ENCODE measurements at regions not wholly inside any gene's neighbourhood (a gene's known extent, or its start where the extent isn't known, plus 50 kb on each side); places are given as distances from the start of the nearest gene placed in this dataset.

DNA sequence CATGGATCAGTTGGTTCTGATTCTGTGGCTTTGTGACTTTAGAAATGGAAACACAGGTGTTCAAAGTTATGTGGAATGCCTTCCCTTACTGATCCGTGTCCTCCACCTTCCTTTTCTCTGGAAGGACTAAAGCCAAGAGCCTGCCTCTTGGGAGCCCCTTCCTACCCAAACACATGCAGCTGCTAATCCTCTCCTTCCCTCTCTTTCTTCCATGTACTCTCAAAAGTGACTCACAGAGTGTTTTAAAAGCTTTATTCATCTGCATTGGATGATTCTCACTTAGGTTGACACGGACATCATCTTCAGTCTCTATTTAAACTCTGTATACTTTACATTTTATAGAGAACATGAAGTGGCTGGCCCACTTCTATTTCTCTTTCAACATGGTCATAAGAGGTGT is 856.5 kb upstream of the ARPP21 start:
- H3K4me3 ChIP-seq (ENCODE audit: low read depth, low read length), result no peak overlapping the region
- Mint-ChIP-seq H3K4me3 (no peak overlapping the region), H3K27me3 (no peaks in the 10 kb centered on the region), H3K9me3 (peaks cover 0 to 16% (median 1%) of the 10 kb centered on the region in 7 donors), H3K27ac (peak overlapping the region in 1 of 3 donors; percentile 1), H3K36me3 (no peaks in the 10 kb centered on the region), H3K4me1 (no peaks in the 10 kb centered on the region)
- ATAC-seq (ENCODE audit: low read depth in 2 of 2) (no peak), DNase-seq (no peak)
- no peak overlapping the region for H3K27ac ChIP-seq (ENCODE audit: insufficient read depth, low read length, poor library complexity, severe bottlenecking)
- H3K27me3 ChIP-seq (ENCODE audit: control insufficient read depth, insufficient read depth, low read length), result no peaks in the 10 kb centered on the region
- no peaks in the 10 kb centered on the region for H3K9me3 ChIP-seq (ENCODE audit: control insufficient read depth in 2 of 2, low read length in 2 of 2)
- H3K4me1 ChIP-seq (ENCODE audit: control insufficient read depth, insufficient read depth, low read length, poor library complexity, severe bottlenecking), result no peaks in the 10 kb centered on the region
- no peaks in the 10 kb centered on the region for H3K36me3 ChIP-seq (ENCODE audit: control insufficient read depth, insufficient read depth, low read length)

DNA sequence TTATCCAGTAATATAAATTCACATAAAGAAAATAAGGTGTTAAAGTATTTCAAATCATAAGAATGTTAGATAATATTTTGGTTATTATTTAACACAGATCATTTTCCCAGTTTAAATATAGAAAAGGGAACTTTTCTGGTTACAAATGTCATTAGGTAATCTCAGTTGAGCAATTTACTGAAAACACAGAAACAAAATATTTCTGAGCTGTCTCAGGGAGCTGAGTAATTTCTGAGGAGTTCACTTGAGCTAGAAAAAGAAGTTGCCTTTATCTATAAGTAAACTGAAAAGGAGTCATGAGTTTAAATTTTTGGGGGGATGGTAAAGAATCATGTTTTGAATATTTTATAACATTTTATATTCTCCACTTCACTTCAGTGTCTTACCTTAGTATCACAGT is 855.4 kb upstream of the ARPP21 start:
- no peaks in the 10 kb centered on the region for H3K4me1 ChIP-seq (ENCODE audit: control insufficient read depth, insufficient read depth, low read length, poor library complexity, severe bottlenecking)
- Mint-ChIP-seq H3K36me3 (no peaks in the 10 kb centered on the region), H3K9me3 (peaks cover 0 to 16% (median 2%) of the 10 kb centered on the region in 7 donors), H3K27me3 (no peaks in the 10 kb centered on the region), H3K4me1 (no peaks in the 10 kb centered on the region), H3K4me3 (no peak overlapping the region), H3K27ac (no peak overlapping the region)
- H3K4me3 ChIP-seq (ENCODE audit: low read depth, low read length), result no peak overlapping the region
- no peak for DNase-seq
- no peak for ATAC-seq (ENCODE audit: low read depth in 2 of 2)
- no peaks in the 10 kb centered on the region for H3K27me3 ChIP-seq (ENCODE audit: control insufficient read depth, insufficient read depth, low read length)
- no peak overlapping the region for H3K27ac ChIP-seq (ENCODE audit: insufficient read depth, low read length, poor library complexity, severe bottlenecking)
- H3K36me3 ChIP-seq (ENCODE audit: control insufficient read depth, insufficient read depth, low read length), result no peaks in the 10 kb centered on the region
- H3K9me3 ChIP-seq (ENCODE audit: control insufficient read depth in 2 of 2, low read length in 2 of 2), result no peaks in the 10 kb centered on the region

DNA sequence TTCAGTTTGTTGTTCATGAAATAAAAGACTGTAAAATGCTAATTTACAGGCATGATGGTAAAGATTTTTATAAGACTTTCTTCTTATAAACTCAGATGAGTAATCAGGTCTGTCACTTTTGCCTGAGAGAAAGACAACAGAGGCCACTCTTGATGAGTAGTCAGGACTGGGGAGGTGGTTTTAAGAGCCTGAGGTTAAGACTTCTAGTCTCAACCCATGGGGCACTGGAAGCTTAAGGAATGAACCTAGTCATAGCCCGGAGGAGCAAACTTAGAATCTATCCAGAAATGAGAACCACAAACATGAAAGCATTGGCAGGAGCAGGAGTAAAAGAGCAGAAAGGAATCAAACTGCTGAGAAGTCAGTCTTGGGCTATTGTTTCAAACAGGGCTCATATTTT is 846.3 kb upstream of the ARPP21 start:
- H3K4me3 ChIP-seq (ENCODE audit: low read depth, low read length), result no peak overlapping the region
- no peaks in the 10 kb centered on the region for H3K27me3 Mint-ChIP-seq
- no peaks in the 10 kb centered on the region for H3K27me3 ChIP-seq (ENCODE audit: control insufficient read depth, insufficient read depth, low read length)
- no peaks in the 10 kb centered on the region for H3K4me1 Mint-ChIP-seq
- peaks cover 1 to 9% (median 4%) of the 10 kb centered on the region in 7 donors for H3K9me3 Mint-ChIP-seq
- no peak overlapping the region for H3K27ac Mint-ChIP-seq
- H3K36me3 ChIP-seq (ENCODE audit: control insufficient read depth, insufficient read depth, low read length), result no peaks in the 10 kb centered on the region
- H3K27ac ChIP-seq (ENCODE audit: insufficient read depth, low read length, poor library complexity, severe bottlenecking), result no peak overlapping the region
- no peaks in the 10 kb centered on the region for H3K4me1 ChIP-seq (ENCODE audit: control insufficient read depth, insufficient read depth, low read length, poor library complexity, severe bottlenecking)
- ATAC-seq (ENCODE audit: low read depth in 2 of 2), result no peak
- H3K4me3 Mint-ChIP-seq, result no peak overlapping the region
- H3K36me3 Mint-ChIP-seq, result no peaks in the 10 kb centered on the region
- H3K9me3 ChIP-seq (ENCODE audit: control insufficient read depth in 2 of 2, low read length in 2 of 2), result no peaks in the 10 kb centered on the region
- DNase-seq, result no peak

DNA sequence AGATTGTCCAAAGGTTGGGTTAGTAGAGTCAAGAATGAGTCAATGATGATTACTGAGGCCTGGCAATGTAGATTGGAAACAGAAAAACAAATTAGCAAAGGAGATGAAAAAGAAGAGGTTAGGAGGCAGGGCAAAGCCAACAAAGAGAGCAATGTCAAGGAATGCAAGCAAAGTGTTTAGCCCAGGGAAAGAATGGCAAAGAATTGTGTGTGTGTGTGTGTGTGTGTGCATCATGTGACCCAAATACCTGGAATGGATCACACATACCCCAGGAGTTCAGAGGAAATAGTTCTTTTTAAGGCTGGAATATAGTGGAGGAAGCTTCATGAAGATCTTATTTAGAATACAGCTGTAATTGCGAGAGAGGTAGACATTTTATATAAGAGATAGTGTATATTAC is 831.7 kb upstream of the ARPP21 start:
- no peaks in the 10 kb centered on the region for H3K4me1 Mint-ChIP-seq
- no peaks in the 10 kb centered on the region for H3K27me3 ChIP-seq (ENCODE audit: control insufficient read depth, insufficient read depth, low read length)
- H3K36me3 Mint-ChIP-seq, result no peaks in the 10 kb centered on the region
- no peaks in the 10 kb centered on the region for H3K9me3 ChIP-seq (ENCODE audit: control insufficient read depth in 2 of 2, low read length in 2 of 2)
- H3K27ac Mint-ChIP-seq, result no peak overlapping the region
- H3K4me3 ChIP-seq (ENCODE audit: low read depth, low read length), result no peak overlapping the region
- H3K9me3 Mint-ChIP-seq, result peaks cover 0 to 13% (median 4%) of the 10 kb centered on the region in 7 donors
- no peak overlapping the region for H3K4me3 Mint-ChIP-seq
- ATAC-seq (ENCODE audit: low read depth in 2 of 2), result no peak
- no peak overlapping the region for H3K27ac ChIP-seq (ENCODE audit: insufficient read depth, low read length, poor library complexity, severe bottlenecking)
- H3K27me3 Mint-ChIP-seq, result no peaks in the 10 kb centered on the region
- DNase-seq, result no peak
- H3K36me3 ChIP-seq (ENCODE audit: control insufficient read depth, insufficient read depth, low read length), result no peaks in the 10 kb centered on the region
- no peaks in the 10 kb centered on the region for H3K4me1 ChIP-seq (ENCODE audit: control insufficient read depth, insufficient read depth, low read length, poor library complexity, severe bottlenecking)

DNA sequence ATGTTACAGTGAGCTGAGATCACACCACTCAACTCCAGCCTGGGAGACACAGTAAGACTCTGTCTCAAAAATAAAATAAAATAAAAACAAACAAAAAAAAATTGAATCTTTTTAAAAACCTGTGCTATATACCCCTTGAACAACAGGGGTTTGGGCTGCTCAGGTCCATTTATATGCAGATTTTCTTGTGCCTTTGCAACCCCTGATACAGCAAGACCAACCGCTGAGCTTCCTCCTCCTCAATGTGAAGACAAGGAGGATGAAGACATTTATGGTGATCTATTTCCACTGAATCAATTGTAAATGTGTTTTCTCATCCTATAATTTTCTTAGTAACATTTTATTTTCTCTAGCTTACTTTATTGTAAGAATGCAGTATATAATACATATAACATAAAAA is 831.0 kb upstream of the ARPP21 start:
- Mint-ChIP-seq H3K4me1 (no peaks in the 10 kb centered on the region), H3K4me3 (no peak overlapping the region), H3K27ac (no peak overlapping the region), H3K36me3 (no peaks in the 10 kb centered on the region), H3K27me3 (no peaks in the 10 kb centered on the region), H3K9me3 (peaks cover 0 to 13% (median 4%) of the 10 kb centered on the region in 7 donors)
- Histone ChIP-seq H3K4me3 (ENCODE audit: low read depth, low read length) (no peak overlapping the region), H3K27ac (ENCODE audit: insufficient read depth, low read length, poor library complexity, severe bottlenecking) (no peak overlapping the region), H3K4me1 (ENCODE audit: control insufficient read depth, insufficient read depth, low read length, poor library complexity, severe bottlenecking) (no peaks in the 10 kb centered on the region), H3K9me3 (ENCODE audit: control insufficient read depth in 2 of 2, low read length in 2 of 2) (no peaks in the 10 kb centered on the region), H3K36me3 (ENCODE audit: control insufficient read depth, insufficient read depth, low read length) (no peaks in the 10 kb centered on the region), H3K27me3 (ENCODE audit: control insufficient read depth, insufficient read depth, low read length) (no peaks in the 10 kb centered on the region)
- ATAC-seq (ENCODE audit: low read depth in 2 of 2) (no peak), DNase-seq (no peak)

DNA sequence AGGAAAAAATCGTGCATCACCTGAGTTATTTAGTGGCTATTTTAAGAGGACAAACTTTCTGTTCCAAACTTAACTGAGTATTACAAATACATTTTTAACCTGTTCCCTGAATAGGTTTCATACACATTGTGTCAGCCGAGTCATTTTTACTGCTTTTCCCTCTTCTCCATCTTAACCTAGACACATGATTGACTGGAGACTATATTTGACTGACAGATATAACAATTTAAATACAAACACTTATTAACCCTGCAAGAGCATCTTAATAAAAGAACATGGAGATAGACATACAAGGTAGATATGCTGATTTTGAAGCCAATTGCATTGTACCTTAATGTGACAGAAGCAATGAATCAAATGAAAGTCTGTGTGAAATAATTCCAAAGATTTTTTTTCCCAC is 810.5 kb upstream of the ARPP21 start:
- no peaks in the 10 kb centered on the region for H3K36me3 ChIP-seq (ENCODE audit: control insufficient read depth, insufficient read depth, low read length)
- H3K27ac ChIP-seq (ENCODE audit: insufficient read depth, low read length, poor library complexity, severe bottlenecking), result no peak overlapping the region
- no peak for DNase-seq
- H3K27me3 ChIP-seq (ENCODE audit: control insufficient read depth, insufficient read depth, low read length), result no peaks in the 10 kb centered on the region
- Mint-ChIP-seq H3K9me3 (peaks cover 0 to 13% (median 5%) of the 10 kb centered on the region in 7 donors), H3K4me3 (no peak overlapping the region), H3K4me1 (no peaks in the 10 kb centered on the region), H3K27ac (no peak overlapping the region), H3K27me3 (no peaks in the 10 kb centered on the region), H3K36me3 (no peaks in the 10 kb centered on the region)
- no peak for ATAC-seq (ENCODE audit: low read depth in 2 of 2)
- no peak overlapping the region for H3K4me3 ChIP-seq (ENCODE audit: low read depth, low read length)
- no peaks in the 10 kb centered on the region for H3K9me3 ChIP-seq (ENCODE audit: control insufficient read depth in 2 of 2, low read length in 2 of 2)
- H3K4me1 ChIP-seq (ENCODE audit: control insufficient read depth, insufficient read depth, low read length, poor library complexity, severe bottlenecking), result no peaks in the 10 kb centered on the region

DNA sequence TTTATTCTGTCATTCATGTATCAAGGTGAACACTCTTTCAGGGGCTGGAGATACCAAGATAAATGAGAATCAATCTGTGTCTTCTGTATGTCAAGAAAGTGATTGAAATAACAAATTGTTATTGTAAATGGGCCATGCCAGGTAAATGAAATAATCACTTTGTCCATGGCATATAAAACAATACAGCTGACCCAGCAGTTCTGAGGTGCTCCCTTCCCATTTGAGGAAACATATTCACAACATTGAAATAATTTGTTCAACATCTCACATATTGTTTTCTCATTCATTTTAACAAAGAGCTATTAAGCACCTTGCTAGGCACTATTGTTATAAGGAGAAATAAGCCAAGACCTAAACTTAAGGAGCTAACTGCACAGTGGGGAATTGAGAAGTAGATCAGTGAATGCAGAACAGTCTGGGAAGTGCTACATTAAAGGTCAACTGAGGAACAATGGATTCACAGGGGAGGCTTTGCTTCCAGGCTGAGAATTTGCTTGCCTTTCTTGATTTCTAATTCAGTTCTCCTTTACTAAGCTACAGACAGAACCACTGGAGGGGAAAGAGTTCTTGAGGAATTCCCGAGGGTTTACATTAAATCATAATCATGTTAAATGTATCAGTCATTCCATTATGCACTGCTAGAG is 806.3 kb upstream of the ARPP21 start:
- H3K27ac ChIP-seq (ENCODE audit: insufficient read depth, low read length, poor library complexity, severe bottlenecking), result no peak overlapping the region
- H3K27me3 Mint-ChIP-seq, result no peaks in the 10 kb centered on the region
- H3K4me1 ChIP-seq (ENCODE audit: control insufficient read depth, insufficient read depth, low read length, poor library complexity, severe bottlenecking), result no peaks in the 10 kb centered on the region
- no peak overlapping the region for H3K27ac Mint-ChIP-seq
- DNase-seq (no peak), ATAC-seq (ENCODE audit: low read depth in 2 of 2) (no peak)
- H3K4me1 Mint-ChIP-seq, result no peaks in the 10 kb centered on the region
- H3K36me3 ChIP-seq (ENCODE audit: control insufficient read depth, insufficient read depth, low read length), result no peaks in the 10 kb centered on the region
- no peak overlapping the region for H3K4me3 Mint-ChIP-seq
- no peaks in the 10 kb centered on the region for H3K27me3 ChIP-seq (ENCODE audit: control insufficient read depth, insufficient read depth, low read length)
- H3K4me3 ChIP-seq (ENCODE audit: low read depth, low read length), result no peak overlapping the region
- H3K36me3 Mint-ChIP-seq, result no peaks in the 10 kb centered on the region
- H3K9me3 Mint-ChIP-seq, result peaks cover 0 to 9% (median 5%) of the 10 kb centered on the region in 7 donors
- no peaks in the 10 kb centered on the region for H3K9me3 ChIP-seq (ENCODE audit: control insufficient read depth in 2 of 2, low read length in 2 of 2)
